ENCODE measurements at regions not wholly inside any gene's neighbourhood (a gene's known extent, or its start where the extent isn't known, plus 50 kb on each side); places are given as distances from the start of the nearest gene placed in this dataset.

DNA sequence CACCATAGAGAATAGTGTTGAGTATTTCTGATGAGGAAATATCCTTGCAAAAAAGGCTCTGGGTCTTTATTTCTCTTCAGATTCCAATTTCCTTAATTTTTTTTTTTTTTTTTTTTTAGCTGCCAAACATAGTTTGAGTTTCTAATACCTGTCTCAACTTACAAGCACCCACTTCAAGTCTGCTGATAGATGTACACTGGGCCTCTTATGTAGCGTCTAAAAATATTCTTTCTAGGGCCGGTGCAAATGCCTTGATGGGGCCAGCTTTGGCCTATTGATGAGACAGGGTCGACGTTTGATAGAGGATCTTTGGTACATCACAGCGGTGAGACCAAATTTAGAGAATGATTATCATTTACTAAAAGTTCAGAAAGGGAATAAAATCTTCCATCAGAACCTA, 626.4 kb downstream of the LMO4 start:
- TF ChIP-seq, protein P1, sequence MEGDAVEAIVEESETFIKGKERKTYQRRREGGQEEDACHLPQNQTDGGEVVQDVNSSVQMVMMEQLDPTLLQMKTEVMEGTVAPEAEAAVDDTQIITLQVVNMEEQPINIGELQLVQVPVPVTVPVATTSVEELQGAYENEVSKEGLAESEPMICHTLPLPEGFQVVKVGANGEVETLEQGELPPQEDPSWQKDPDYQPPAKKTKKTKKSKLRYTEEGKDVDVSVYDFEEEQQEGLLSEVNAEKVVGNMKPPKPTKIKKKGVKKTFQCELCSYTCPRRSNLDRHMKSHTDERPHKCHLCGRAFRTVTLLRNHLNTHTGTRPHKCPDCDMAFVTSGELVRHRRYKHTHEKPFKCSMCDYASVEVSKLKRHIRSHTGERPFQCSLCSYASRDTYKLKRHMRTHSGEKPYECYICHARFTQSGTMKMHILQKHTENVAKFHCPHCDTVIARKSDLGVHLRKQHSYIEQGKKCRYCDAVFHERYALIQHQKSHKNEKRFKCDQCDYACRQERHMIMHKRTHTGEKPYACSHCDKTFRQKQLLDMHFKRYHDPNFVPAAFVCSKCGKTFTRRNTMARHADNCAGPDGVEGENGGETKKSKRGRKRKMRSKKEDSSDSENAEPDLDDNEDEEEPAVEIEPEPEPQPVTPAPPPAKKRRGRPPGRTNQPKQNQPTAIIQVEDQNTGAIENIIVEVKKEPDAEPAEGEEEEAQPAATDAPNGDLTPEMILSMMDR (IDR thresholded peaks at IDR 0.05), result no peak
- TF ChIP-seq POLR2A (IDR thresholded peaks at IDR 0.05), result no peak
